Transverse colon (tissue), 3 donors: ENCODE measurements at regions not wholly inside any gene's neighbourhood (a gene's known extent, or its start where the extent isn't known, plus 50 kb on each side); places are given as distances from the start of the nearest gene placed in this dataset.

Experiments used
- CTCF ChIP-seq, 5 experiments: fragments of 200-600 bp in 3 of 5; fragments of 450-650 bp in 2 of 5; sonication (generic) in 3 of 5; IDR thresholded peaks; 1 replicate in 2 of 5; 2 replicates in 3 of 5; pipeline ENCODE4 v1.5.1; 2016 to 2017; ENCODE audit warnings: antibody characterized with exemption in 5 of 5, inconsistent platforms in 3 of 5, mild to moderate bottlenecking in 2 of 5, moderate library complexity in 1 of 5
- EP300 ChIP-seq: sonication (generic); formaldehyde crosslinking; IDR thresholded peaks from one replicate; pipeline ENCODE4 v1.6.1; 2017; ENCODE audit warnings: antibody characterized with exemption, low read depth
- POLR2A ChIP-seq: fragments of 450-650 bp; IDR thresholded peaks from one replicate; pipeline ENCODE4 v1.6.1; 2016; ENCODE audit warnings: antibody characterized with exemption, mild to moderate bottlenecking, moderate library complexity

GRCh38 chr1:103959565-103959964 is 209.9 kb downstream of the AMY1C start:
- TF ChIP-seq CTCF (IDR thresholded peaks at IDR 0.05) (no peak), POLR2A (no peak), EP300 (no peak)
